ENCODE measurements at regions not wholly inside any gene's neighbourhood (a gene's known extent, or its start where the extent isn't known, plus 50 kb on each side); places are given as distances from the start of the nearest gene placed in this dataset.

DNA sequence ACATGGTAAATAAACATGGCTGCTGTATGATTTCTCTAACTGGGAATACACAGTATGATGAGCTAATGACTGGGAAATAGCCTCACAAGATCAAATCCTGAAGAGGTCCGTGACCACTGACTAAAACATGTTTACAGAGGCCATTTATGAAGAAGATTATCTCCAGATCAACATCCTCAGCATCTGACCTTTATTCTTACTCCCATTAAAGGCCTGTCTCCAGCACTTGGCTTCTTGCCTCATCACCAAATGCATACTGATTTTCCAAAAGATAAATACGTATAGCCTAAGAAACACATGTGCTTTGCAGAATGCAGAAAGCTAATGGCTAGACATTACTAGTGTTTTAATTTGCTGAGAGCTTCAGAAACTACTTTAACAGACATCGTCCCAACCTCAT lies 108.0 kb upstream of the TSLP start:
- TF ChIP-seq, protein P1, sequence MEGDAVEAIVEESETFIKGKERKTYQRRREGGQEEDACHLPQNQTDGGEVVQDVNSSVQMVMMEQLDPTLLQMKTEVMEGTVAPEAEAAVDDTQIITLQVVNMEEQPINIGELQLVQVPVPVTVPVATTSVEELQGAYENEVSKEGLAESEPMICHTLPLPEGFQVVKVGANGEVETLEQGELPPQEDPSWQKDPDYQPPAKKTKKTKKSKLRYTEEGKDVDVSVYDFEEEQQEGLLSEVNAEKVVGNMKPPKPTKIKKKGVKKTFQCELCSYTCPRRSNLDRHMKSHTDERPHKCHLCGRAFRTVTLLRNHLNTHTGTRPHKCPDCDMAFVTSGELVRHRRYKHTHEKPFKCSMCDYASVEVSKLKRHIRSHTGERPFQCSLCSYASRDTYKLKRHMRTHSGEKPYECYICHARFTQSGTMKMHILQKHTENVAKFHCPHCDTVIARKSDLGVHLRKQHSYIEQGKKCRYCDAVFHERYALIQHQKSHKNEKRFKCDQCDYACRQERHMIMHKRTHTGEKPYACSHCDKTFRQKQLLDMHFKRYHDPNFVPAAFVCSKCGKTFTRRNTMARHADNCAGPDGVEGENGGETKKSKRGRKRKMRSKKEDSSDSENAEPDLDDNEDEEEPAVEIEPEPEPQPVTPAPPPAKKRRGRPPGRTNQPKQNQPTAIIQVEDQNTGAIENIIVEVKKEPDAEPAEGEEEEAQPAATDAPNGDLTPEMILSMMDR (IDR thresholded peaks at IDR 0.05) = no peak
- TF ChIP-seq POLR2A (IDR thresholded peaks at IDR 0.05) = no peak
